Loucy (cell line): ENCODE measurements at regions not wholly inside any gene's neighbourhood (a gene's known extent, or its start where the extent isn't known, plus 50 kb on each side); places are given as distances from the start of the nearest gene placed in this dataset.

ENCODE experiments used
- H2AFZ ChIP-seq: fragments of 200-600 bp; sonication (generic); 2 replicates; pipeline ENCODE4 v1.6.0; 2016; ENCODE audit warnings: antibody characterized with exemption, mild to moderate bottlenecking, low read length, moderate library complexity
- H3F3A ChIP-seq: fragments of 200-600 bp; 2 replicates; pipeline ENCODE4 v1.6.0; 2016; ENCODE audit warnings: antibody characterized with exemption, low read depth, mild to moderate bottlenecking
- H3K27me3 ChIP-seq: fragments of 200-600 bp; sonication (generic); 2 replicates; pipeline ENCODE4 v1.6.1; 2014; ENCODE audit warnings: low read length, mild to moderate bottlenecking; ENCODE audit not compliant: insufficient read depth, poor library complexity, severe bottlenecking
- H3K36me3 ChIP-seq: fragments of 200-600 bp; sonication (generic); 2 replicates; pipeline ENCODE4 v1.6.1; 2016; ENCODE audit warnings: low read length; ENCODE audit not compliant: insufficient read depth
- H3K4me1 ChIP-seq: fragments of 200-600 bp; sonication (generic); 2 replicates; pipeline ENCODE4 v1.5.1; 2014; ENCODE audit warnings: low read length, mild to moderate bottlenecking; ENCODE audit not compliant: insufficient read depth, poor library complexity, severe bottlenecking
- H3K4me2 ChIP-seq: fragments of 200-600 bp; sonication (generic); 2 replicates; pipeline ENCODE4 v1.6.0; 2014; ENCODE audit warnings: antibody characterized with exemption, low read length, low read depth, mild to moderate bottlenecking; ENCODE audit not compliant: poor library complexity, severe bottlenecking
- H3K4me3 ChIP-seq: fragments of 200-600 bp; sonication (generic); 2 replicates; pipeline ENCODE4 v1.5.1; 2014; ENCODE audit warnings: low read length, mild to moderate bottlenecking, mixed read lengths; ENCODE audit not compliant: poor library complexity, severe bottlenecking
- H3K79me2 ChIP-seq: fragments of 200-600 bp; sonication (generic); 2 replicates; pipeline ENCODE4 v1.6.1; 2014; ENCODE audit warnings: low read length; ENCODE audit not compliant: insufficient read depth
- H3K9ac ChIP-seq: fragments of 200-600 bp; sonication (generic); 2 replicates; pipeline ENCODE4 v1.6.0; 2014; ENCODE audit warnings: mild to moderate bottlenecking, low read depth, low read length, moderate library complexity; ENCODE audit not compliant: poor library complexity, severe bottlenecking
- H3K9me2 ChIP-seq: fragments of 200-600 bp; sonication (generic); replicated peaks from 2 replicates; pipeline ENCODE4 v1.6.1; 2016; ENCODE audit warnings: low read depth, low read length, mixed read lengths
- H3K9me3 ChIP-seq: fragments of 200-600 bp; sonication (generic); 2 replicates; pipeline ENCODE4 v1.6.1; 2014; ENCODE audit warnings: mild to moderate bottlenecking, antibody characterized with exemption, low read length, low read depth; ENCODE audit not compliant: insufficient read depth
- H4K20me1 ChIP-seq: fragments of 200-600 bp; sonication (generic); 2 replicates; pipeline ENCODE4 v1.6.0; 2014; ENCODE audit warnings: antibody characterized with exemption, low read length, mild to moderate bottlenecking; ENCODE audit not compliant: insufficient read depth, poor library complexity, severe bottlenecking
- CTCF ChIP-seq: fragments of 200-600 bp; sonication (generic); conservative IDR thresholded peaks from 2 replicates; pipeline ENCODE4 v1.5.1; 2014; ENCODE audit warnings: mild to moderate bottlenecking, antibody characterized with exemption, low read length
- EZH2phosphoT487 ChIP-seq: fragments of 200-600 bp; IDR thresholded peaks from 2 replicates; pipeline ENCODE4 v1.6.1; 2018; ENCODE audit warnings: antibody characterized with exemption, mild to moderate bottlenecking, moderate library complexity, borderline replicate concordance

- Histone ChIP-seq H3K4me3 (no peak overlapping the region), H3K36me3 (no peaks in the 10 kb centered on the region), H3K9me2 (no peaks in the 10 kb centered on the region), H3K79me2 (no peaks in the 10 kb centered on the region), H3F3A (no peaks in the 10 kb centered on the region), H3K4me1 (no peaks in the 10 kb centered on the region), H3K27me3 (no peaks in the 10 kb centered on the region), H3K9me3 (no peaks in the 10 kb centered on the region), H2AFZ (no peak overlapping the region), H3K9ac (no peak overlapping the region), H4K20me1 (no peaks in the 10 kb centered on the region), H3K4me2 (no peak overlapping the region)
- TF ChIP-seq EZH2phosphoT487: no peak
- TF ChIP-seq CTCF: no peak
Measured at GRCh38 chr2:15788455-15788829, 151.9 kb upstream of the MYCN start.

GRCh38 chr2:15788830-15789229 lies 151.5 kb upstream of the MYCN start:
- Histone ChIP-seq H3K9ac (no peak overlapping the region), H2AFZ (no peak overlapping the region), H3K9me3 (no peaks in the 10 kb centered on the region), H4K20me1 (no peaks in the 10 kb centered on the region), H3K4me2 (no peak overlapping the region), H3K27me3 (no peaks in the 10 kb centered on the region), H3K4me3 (no peak overlapping the region), H3F3A (no peaks in the 10 kb centered on the region), H3K9me2 (no peaks in the 10 kb centered on the region), H3K36me3 (no peaks in the 10 kb centered on the region), H3K79me2 (no peaks in the 10 kb centered on the region), H3K4me1 (no peaks in the 10 kb centered on the region)
- TF ChIP-seq CTCF (no peak), EZH2phosphoT487 (no peak)

- TF ChIP-seq EZH2phosphoT487 (no peak), CTCF (no peak)
- H3K27me3 ChIP-seq: no peaks in the 10 kb centered on the region
- no peak overlapping the region for H2AFZ ChIP-seq
- H4K20me1 ChIP-seq: no peaks in the 10 kb centered on the region
- no peak overlapping the region for H3K4me2 ChIP-seq
- no peaks in the 10 kb centered on the region for H3K4me1 ChIP-seq
- no peak overlapping the region for H3K9ac ChIP-seq
- no peak overlapping the region for H3K4me3 ChIP-seq
- no peaks in the 10 kb centered on the region for H3K9me2 ChIP-seq
- H3K36me3 ChIP-seq: no peaks in the 10 kb centered on the region
- H3F3A ChIP-seq: no peaks in the 10 kb centered on the region
- H3K9me3 ChIP-seq: no peaks in the 10 kb centered on the region
- H3K79me2 ChIP-seq: no peaks in the 10 kb centered on the region
Measured at GRCh38 chr2:15789381-15790062, 150.8 kb upstream of the MYCN start.
